ENCODE measurements at regions not wholly inside any gene's neighbourhood (a gene's known extent, or its start where the extent isn't known, plus 50 kb on each side); places are given as distances from the start of the nearest gene placed in this dataset.
"Not testable (repeated sequence)": the region's sequence is repeated elsewhere in the genome, so short reads cannot be mapped to it uniquely, and the experiment has no call there.

DNA sequence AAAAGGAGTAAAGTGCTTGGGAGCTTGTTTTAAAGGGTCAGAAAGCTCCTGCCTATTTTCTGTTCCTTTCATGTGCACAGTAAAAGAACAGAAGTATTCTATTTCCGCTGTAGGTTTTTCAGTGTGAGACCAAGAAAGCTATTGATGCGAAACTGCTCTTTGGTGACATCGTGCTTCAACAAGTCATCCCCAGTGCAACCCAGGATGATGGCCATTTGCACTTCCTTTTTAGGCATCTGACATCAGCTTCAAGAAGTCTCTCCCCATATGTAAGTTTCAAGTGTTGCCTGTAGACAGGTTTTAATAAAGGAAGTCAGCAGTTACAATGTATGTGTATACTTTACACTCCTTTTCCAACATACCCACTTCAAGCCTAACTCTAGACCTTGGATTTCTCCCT lies 131.6 kb downstream of the RFX6 start:
- Histone ChIP-seq H3K27me3 (ENCODE audit: insufficient read depth, low read depth) (no peaks in the 10 kb centered on the region), H3K36me3 (ENCODE audit: low read depth) (no peaks in the 10 kb centered on the region), H3K79me2 (ENCODE audit: low read depth) (no peaks in the 10 kb centered on the region), H3K9me2 (ENCODE audit: insufficient read depth) (0 out of 2 replicates have a peak, but pooled peaks cover 4% of the 10 kb centered on the region), H4K20me1 (ENCODE audit: insufficient read depth) (no peaks in the 10 kb centered on the region), H2AFZ (no peak overlapping the region), H3K9me3 (ENCODE audit: insufficient read depth, low read depth) (no peaks in the 10 kb centered on the region), H3K27ac (no peak overlapping the region), H3K4me1 (replicated peaks; ENCODE audit: insufficient read depth) (no peaks in the 10 kb centered on the region), H3K4me2 (no peak overlapping the region), H3K4me3 (no peak overlapping the region), H3F3A (ENCODE audit: insufficient read depth, low read depth) (no peaks in the 10 kb centered on the region)
- BruUV-seq (replicated peaks) = no TSS peak
- TF ChIP-seq EZH2 (IDR thresholded peaks at IDR 0.05; ENCODE audit: low read depth) = no peak
- TF ChIP-seq, protein P1, sequence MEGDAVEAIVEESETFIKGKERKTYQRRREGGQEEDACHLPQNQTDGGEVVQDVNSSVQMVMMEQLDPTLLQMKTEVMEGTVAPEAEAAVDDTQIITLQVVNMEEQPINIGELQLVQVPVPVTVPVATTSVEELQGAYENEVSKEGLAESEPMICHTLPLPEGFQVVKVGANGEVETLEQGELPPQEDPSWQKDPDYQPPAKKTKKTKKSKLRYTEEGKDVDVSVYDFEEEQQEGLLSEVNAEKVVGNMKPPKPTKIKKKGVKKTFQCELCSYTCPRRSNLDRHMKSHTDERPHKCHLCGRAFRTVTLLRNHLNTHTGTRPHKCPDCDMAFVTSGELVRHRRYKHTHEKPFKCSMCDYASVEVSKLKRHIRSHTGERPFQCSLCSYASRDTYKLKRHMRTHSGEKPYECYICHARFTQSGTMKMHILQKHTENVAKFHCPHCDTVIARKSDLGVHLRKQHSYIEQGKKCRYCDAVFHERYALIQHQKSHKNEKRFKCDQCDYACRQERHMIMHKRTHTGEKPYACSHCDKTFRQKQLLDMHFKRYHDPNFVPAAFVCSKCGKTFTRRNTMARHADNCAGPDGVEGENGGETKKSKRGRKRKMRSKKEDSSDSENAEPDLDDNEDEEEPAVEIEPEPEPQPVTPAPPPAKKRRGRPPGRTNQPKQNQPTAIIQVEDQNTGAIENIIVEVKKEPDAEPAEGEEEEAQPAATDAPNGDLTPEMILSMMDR (conservative IDR thresholded peaks at IDR 0.05) = no peak
- intact Hi-C loops (cut with micrococcal nuclease; ENCODE audit: unreplicated experiment) = no loop called here
- DNase-seq = no peak
- ChIA-PET CTCF (no interaction called here), POLR2A (ENCODE audit: unreplicated experiment) (no interaction called here)

DNA sequence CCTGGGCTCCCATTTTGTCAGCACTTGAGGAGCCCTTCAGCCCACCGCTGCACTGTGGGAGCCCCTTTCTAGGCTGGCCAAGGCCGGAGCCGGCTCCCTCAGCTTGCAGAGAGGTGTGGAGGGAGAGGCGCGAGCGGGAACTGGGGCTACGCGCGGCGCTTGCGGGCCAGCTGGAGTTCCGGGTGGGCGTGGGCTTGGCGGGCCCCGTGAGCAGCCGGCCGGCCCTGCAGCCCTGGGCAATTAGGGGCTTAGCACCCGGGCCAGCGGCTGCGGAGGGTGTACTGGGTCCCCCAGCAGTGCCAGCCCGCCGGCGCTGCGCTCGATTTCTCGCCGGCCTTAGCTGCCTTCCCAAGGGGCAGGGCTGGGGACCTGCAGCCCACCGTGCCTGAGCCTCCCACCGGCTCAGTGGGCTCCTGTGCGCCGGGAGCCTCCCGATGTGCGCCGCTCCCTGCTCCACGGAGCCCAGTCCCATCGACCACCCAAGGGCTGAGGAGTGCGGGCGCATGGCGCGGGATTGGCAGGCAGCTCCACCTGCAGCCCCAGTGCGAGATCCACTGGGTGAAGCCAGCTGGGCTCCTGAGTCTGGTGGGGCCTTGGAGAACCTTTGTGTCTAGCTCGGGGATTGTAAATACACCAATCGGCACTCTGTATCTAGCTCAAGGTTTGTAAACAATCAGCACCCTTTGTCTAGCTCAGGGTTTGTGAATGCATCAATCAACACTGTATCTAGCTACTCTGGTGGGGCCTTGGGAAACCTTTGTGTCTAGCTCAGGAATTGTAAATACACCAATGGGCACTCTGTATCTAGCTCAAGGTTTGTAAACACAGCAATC lies 137.8 kb downstream of the RFX6 start:
- H3K36me3 ChIP-seq (ENCODE audit: low read depth); BruUV-seq (replicated peaks); H3F3A ChIP-seq (ENCODE audit: insufficient read depth, low read depth); H3K79me2 ChIP-seq (ENCODE audit: low read depth); H3K27ac ChIP-seq; DNase-seq; CTCF ChIA-PET; H3K4me3 ChIP-seq; H2AFZ ChIP-seq; H3K27me3 ChIP-seq (ENCODE audit: insufficient read depth, low read depth); H3K4me1 ChIP-seq (replicated peaks; ENCODE audit: insufficient read depth); H3K4me2 ChIP-seq; intact Hi-C loops (cut with micrococcal nuclease; ENCODE audit: unreplicated experiment); H4K20me1 ChIP-seq (ENCODE audit: insufficient read depth); H3K9me3 ChIP-seq (ENCODE audit: insufficient read depth, low read depth); H3K9me2 ChIP-seq (ENCODE audit: insufficient read depth): not testable (repeated sequence)
- POLR2A ChIA-PET (ENCODE audit: unreplicated experiment) = interaction anchor here (0.5 kb wide), 1 partner anchor 233 kb away, joined by 3 read pairs; no protein-coding TSS in a partner anchor

DNA sequence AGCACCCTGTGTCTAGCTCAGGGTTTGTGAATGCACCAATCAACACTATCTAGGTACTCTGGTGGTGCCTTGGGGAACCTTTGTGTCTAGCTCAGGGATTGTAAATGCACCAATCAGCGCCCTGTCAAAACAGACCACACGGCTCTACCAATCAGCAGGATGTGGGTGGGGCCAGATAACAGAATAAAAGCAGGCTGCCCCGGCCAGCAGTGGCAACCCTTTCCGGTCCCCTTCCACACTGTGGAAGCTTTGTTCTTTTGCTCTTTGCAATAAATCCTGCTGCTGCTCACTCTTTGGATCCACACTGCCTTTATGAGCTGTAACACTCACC lies 138.4 kb downstream of the RFX6 start:
- H3K27ac ChIP-seq; CTCF ChIA-PET; intact Hi-C loops (cut with micrococcal nuclease; ENCODE audit: unreplicated experiment); DNase-seq; H3K27me3 ChIP-seq (ENCODE audit: insufficient read depth, low read depth); H3K79me2 ChIP-seq (ENCODE audit: low read depth); H4K20me1 ChIP-seq (ENCODE audit: insufficient read depth); H3K4me2 ChIP-seq; H3K9me3 ChIP-seq (ENCODE audit: insufficient read depth, low read depth); BruUV-seq (replicated peaks); H3K36me3 ChIP-seq (ENCODE audit: low read depth); H3K4me3 ChIP-seq; H3F3A ChIP-seq (ENCODE audit: insufficient read depth, low read depth); H2AFZ ChIP-seq; H3K4me1 ChIP-seq (replicated peaks; ENCODE audit: insufficient read depth); H3K9me2 ChIP-seq (ENCODE audit: insufficient read depth): not testable (repeated sequence)
- POLR2A ChIA-PET (ENCODE audit: unreplicated experiment) = interaction anchor here (0.5 kb wide), 1 partner anchor 232 kb away, joined by 3 read pairs; no protein-coding TSS in a partner anchor

- no TSS peak for BruUV-seq (replicated peaks)
- intact Hi-C loops (cut with micrococcal nuclease; ENCODE audit: unreplicated experiment) = no loop called here
- Histone ChIP-seq H3K9me2 (ENCODE audit: insufficient read depth) (no peaks in the 10 kb centered on the region), H3K79me2 (ENCODE audit: low read depth) (no peaks in the 10 kb centered on the region), H3K9me3 (ENCODE audit: insufficient read depth, low read depth) (no peaks in the 10 kb centered on the region), H3K4me1 (replicated peaks; ENCODE audit: insufficient read depth) (no peaks in the 10 kb centered on the region), H3K27ac (no peak overlapping the region), H3K4me3 (no peak overlapping the region), H3K36me3 (ENCODE audit: low read depth) (no peaks in the 10 kb centered on the region), H3K4me2 (no peak overlapping the region), H2AFZ (no peak overlapping the region), H4K20me1 (ENCODE audit: insufficient read depth) (no peaks in the 10 kb centered on the region), H3F3A (ENCODE audit: insufficient read depth, low read depth) (no peaks in the 10 kb centered on the region), H3K27me3 (ENCODE audit: insufficient read depth, low read depth) (no peaks in the 10 kb centered on the region)
- TF ChIP-seq EZH2 (IDR thresholded peaks at IDR 0.05; ENCODE audit: low read depth) = no peak
- TF ChIP-seq, protein P1 (conservative IDR thresholded peaks at IDR 0.05) = no peak
- ChIA-PET CTCF (no interaction called here), POLR2A (ENCODE audit: unreplicated experiment) (no interaction called here)
- DNase-seq = no peak
Observed at GRCh38 chr6:117018771-117019170, 141.7 kb downstream of the RFX6 start.
